ENCODE measurements at regions not wholly inside any gene's neighbourhood (a gene's known extent, or its start where the extent isn't known, plus 50 kb on each side); places are given as distances from the start of the nearest gene placed in this dataset.
"Not testable (repeated sequence)": the region's sequence is repeated elsewhere in the genome, so short reads cannot be mapped to it uniquely, and the experiment has no call there.

DNA sequence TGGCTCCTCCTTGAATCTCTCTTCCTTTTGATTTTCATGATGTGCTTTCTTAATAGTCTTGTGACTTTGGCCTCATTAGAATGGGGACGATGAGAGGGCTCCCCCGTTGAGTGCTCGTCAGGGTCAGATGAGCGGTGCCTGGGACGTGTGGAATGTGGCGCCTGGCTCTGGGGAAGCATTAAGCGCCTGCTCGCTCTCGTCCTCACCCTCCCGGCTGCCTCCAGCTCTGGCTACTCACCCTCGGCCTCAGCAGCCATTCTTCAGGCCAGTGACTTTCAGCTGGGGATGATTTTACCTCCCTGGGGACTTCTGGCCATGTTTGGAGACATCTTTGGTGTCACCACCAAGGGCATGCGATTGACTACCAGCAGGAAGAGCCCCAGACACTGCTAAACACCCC, 69.7 kb downstream of the RPS6KA4 start:
- Mint-ChIP-seq H3K27ac (no peak overlapping the region), H3K36me3 (no peaks in the 10 kb centered on the region), H3K9me3 (no peaks in the 10 kb centered on the region)
- ATAC-seq: no peak
- no peak for DNase-seq (ENCODE audit: low spot score in 2 of 2)

DNA sequence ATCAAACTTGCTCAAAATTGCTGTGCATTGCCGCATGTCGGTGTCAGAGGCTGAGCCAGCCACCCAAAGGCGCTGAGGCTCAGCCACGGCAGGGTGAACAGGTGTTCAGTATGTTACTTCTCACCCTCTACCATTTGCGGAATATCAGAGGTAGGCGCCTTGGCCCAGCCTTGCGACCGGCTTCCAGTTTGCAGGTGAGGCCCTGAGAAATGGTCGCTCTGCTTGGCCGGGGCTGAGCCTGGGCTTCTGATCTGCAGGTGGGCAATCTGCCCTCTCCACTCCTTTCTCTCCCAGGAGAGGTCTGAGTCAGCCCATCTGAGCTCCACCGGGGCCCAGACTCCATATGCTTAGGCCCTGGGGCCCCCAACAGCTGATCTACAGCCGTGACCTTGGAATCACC, 71.0 kb downstream of the RPS6KA4 start:
- no peaks in the 10 kb centered on the region for H3K36me3 Mint-ChIP-seq
- DNase-seq (ENCODE audit: low spot score in 2 of 2) (no peak), ATAC-seq (no peak)
- no peak overlapping the region for H3K27ac Mint-ChIP-seq
- H3K9me3 Mint-ChIP-seq: no peaks in the 10 kb centered on the region

GRCh38 chr11:64430645-64431044, 71.7 kb downstream of the RPS6KA4 start:
- no peak for ATAC-seq
- DNase-seq (ENCODE audit: low spot score in 2 of 2): no peak
- no peak overlapping the region for H3K27ac Mint-ChIP-seq
- H3K9me3 Mint-ChIP-seq: no peaks in the 10 kb centered on the region
- H3K36me3 Mint-ChIP-seq: no peaks in the 10 kb centered on the region

DNA sequence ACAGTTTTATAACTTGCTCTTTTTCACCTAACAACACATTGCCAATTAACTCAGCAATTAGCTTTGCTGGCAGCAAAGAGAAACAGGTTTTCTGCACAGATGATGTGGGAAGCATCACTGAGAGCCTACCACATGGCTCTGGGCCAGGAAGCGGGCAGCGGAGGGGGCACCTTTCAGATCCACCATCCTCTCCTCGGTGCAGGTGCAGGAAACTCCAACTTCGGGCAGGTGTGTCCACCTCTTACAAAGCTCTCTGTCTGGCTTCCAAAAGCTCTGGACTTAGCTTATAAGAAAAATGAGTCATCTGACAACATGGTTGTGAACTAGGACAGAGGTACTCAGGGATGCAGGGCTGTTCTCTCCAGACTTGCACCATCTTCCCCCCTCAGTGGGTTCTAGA, 77.0 kb downstream of the RPS6KA4 start:
- Mint-ChIP-seq H3K27ac (no peak overlapping the region), H3K36me3 (no peaks in the 10 kb centered on the region), H3K9me3 (no peaks in the 10 kb centered on the region)
- ATAC-seq: no peak
- no peak for DNase-seq (ENCODE audit: low spot score in 2 of 2)

DNA sequence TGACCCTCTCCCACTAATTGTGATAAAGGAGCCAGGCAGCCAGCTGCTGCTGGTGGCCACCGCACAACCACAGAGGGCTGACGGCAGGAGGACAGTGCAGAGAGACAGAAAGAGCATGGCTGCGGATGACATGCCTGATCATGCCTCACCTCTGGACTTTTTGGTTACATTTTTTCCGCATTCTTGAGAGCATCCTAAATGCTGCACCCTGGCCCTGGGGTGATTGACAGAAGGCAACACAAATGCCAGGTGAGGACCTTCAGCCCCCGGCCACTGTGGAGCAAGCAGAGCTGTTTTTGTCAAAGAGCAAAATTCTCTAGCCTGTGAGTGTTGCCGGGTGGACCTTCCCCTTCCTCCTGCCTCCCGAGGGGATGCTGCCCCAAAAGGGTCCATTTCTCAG, 78.5 kb downstream of the RPS6KA4 start:
- no peaks in the 10 kb centered on the region for H3K9me3 Mint-ChIP-seq
- DNase-seq (ENCODE audit: low spot score in 2 of 2) (no peak), ATAC-seq (no peak)
- H3K27ac Mint-ChIP-seq: peak overlapping the region in 1 of 2 donors; percentile 79
- H3K36me3 Mint-ChIP-seq: no peaks in the 10 kb centered on the region

DNA sequence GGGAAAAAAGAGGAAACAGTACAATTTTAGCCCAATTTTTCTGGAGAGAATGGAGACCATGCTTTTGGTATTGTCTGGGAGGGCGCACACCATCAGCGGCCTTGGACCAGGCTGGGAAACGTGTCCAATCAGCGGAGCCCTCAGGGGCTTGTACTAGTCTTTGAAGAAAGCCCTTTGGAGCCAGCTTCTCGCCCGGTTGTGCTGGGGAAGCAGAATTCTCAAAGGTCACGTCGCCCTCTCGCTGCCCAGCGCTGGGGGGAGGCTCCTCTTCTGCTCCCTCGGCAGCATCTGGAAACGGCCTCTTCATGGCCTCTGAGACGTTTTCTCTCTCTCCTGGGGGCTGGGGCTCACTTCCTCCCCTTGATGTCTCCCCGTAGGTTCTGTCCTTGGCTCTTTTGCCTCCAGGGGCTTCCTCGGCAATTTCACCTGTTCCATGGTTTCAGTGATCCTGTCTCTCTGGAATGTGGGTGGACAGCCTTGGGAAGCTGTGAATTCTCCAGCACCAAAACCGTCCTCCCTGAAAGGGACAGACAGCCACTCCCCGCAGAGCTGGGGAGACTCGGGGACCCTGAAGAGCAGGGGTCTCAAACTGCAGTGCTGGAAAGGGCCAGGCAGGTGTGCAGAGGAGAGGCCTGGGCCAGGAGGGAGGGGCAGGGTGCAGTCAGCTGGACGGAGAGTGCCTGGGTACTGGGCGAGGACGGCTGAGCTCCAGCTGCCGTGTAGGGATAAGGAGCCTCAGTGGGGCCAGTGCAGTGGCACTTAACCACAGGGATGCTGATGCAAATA, 80.2 kb downstream of the RPS6KA4 start:
- Mint-ChIP-seq H3K27ac (no peak overlapping the region), H3K9me3 (no peaks in the 10 kb centered on the region), H3K36me3 (no peaks in the 10 kb centered on the region)
- DNase-seq (ENCODE audit: low spot score in 2 of 2): no peak
- ATAC-seq: no peak

DNA sequence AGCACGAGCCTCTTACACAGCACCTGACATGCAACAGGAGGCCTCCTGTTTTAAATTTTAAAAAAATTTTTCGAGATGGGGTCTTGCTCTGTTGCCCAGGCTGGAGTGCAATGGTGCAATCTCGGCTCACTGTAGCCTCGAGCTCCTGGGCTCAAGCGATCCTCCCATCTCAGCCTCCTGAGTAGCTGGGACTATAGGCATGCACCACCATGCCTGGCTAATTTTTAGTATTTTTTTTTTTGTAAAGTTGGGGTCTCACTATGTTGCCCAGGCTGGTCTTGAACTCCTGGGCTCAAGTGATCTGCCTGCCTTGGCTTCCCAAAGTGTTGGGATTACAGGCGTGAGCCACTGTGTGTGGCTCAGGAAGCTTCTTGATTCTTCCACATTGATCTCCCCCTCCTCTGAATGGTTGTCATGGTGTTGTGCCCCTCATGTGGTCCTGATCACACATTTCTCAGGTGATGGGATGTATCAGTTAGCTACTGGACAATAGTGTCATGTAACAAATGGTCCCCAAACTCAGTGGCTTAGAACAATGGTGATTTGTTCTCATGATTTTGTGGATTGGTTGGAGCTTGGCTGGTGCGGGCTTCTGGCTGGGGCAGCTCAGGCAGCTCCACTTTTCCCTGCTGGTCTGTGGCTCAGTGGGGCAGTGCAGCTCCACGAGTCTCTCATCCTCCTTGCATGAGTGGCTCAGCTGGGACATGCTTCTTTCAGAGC, 81.0 kb downstream of the RPS6KA4 start:
- not testable (repeated sequence) for H3K27ac Mint-ChIP-seq; H3K36me3 Mint-ChIP-seq; H3K9me3 Mint-ChIP-seq; DNase-seq (ENCODE audit: low spot score in 2 of 2); ATAC-seq

DNA sequence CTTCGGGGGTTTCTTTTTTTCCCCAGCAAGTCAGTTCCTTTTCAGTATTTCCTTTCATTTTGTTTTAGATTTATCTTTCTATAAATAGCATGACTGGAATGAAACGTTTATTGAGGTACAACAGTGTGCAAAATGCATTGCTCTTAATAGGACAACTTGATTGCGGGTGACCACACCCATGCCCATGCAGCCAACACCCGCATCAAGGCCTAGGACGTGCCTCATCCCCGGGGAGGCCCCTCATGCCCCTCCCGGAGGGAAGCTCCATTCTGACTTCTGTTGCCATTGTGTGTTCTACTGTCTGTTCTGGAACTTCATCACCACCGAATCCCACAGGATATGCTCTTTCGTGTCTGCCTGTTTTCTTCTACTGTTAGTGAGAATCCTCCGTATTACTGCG, 82.2 kb downstream of the RPS6KA4 start:
- no peaks in the 10 kb centered on the region for H3K9me3 Mint-ChIP-seq
- ATAC-seq: no peak
- DNase-seq (ENCODE audit: low spot score in 2 of 2): no peak

GRCh38 chr11:64443001-64443400, 84.0 kb downstream of the RPS6KA4 start:
- DNase-seq (ENCODE audit: low spot score in 2 of 2) (no peak), ATAC-seq (no peak)
- no peak overlapping the region for H3K27ac Mint-ChIP-seq
- no peaks in the 10 kb centered on the region for H3K36me3 Mint-ChIP-seq
- H3K9me3 Mint-ChIP-seq: no peaks in the 10 kb centered on the region

More for the DNA sequence above, 82.2 kb downstream of the RPS6KA4 start:
- no peak overlapping the region for H3K27ac Mint-ChIP-seq
- no peaks in the 10 kb centered on the region for H3K36me3 Mint-ChIP-seq

GRCh38 chr11:64444838-64445441, 86.0 kb downstream of the RPS6KA4 start:
- ATAC-seq: no peak
- H3K27ac Mint-ChIP-seq: no peak overlapping the region
- no peak for DNase-seq (ENCODE audit: low spot score in 2 of 2)
- H3K9me3 Mint-ChIP-seq: no peaks in the 10 kb centered on the region
- H3K36me3 Mint-ChIP-seq: no peaks in the 10 kb centered on the region

GRCh38 chr11:64445651-64446050, 86.7 kb downstream of the RPS6KA4 start:
- Mint-ChIP-seq H3K36me3 (no peaks in the 10 kb centered on the region), H3K9me3 (no peaks in the 10 kb centered on the region), H3K27ac (no peak overlapping the region)
- no peak for ATAC-seq
- no peak for DNase-seq (ENCODE audit: low spot score in 2 of 2)

- no peak for ATAC-seq
- H3K27ac Mint-ChIP-seq: no peak overlapping the region
- no peak for DNase-seq (ENCODE audit: low spot score in 2 of 2)
- H3K9me3 Mint-ChIP-seq: no peaks in the 10 kb centered on the region
- H3K36me3 Mint-ChIP-seq: no peaks in the 10 kb centered on the region
These were observed 89.1 kb downstream of the RPS6KA4 start for GRCh38 chr11:64447831-64448598.

- Mint-ChIP-seq H3K36me3 (no peaks in the 10 kb centered on the region), H3K27ac (peak overlapping the region; percentile 1 to 36), H3K9me3 (no peaks in the 10 kb centered on the region)
- DNase-seq (ENCODE audit: low spot score in 2 of 2) (peak; percentile 78 to 86), ATAC-seq (peak; percentile 85 to 91)
These were observed 89.8 kb downstream of the RPS6KA4 start for GRCh38 chr11:64448599-64449380.

GRCh38 chr11:64449381-64450167, 90.6 kb downstream of the RPS6KA4 start:
- DNase-seq (ENCODE audit: low spot score in 2 of 2): peak; percentile 69 to 82
- H3K36me3 Mint-ChIP-seq: no peaks in the 10 kb centered on the region
- H3K9me3 Mint-ChIP-seq: no peaks in the 10 kb centered on the region
- peak; percentile 87 to 94 for ATAC-seq
- H3K27ac Mint-ChIP-seq: peak overlapping the region in 1 of 2 donors; percentile 1

GRCh38 chr11:64450168-64450560, 91.2 kb downstream of the RPS6KA4 start:
- H3K9me3 Mint-ChIP-seq: no peaks in the 10 kb centered on the region
- H3K36me3 Mint-ChIP-seq: no peaks in the 10 kb centered on the region
- ATAC-seq (no peak), DNase-seq (ENCODE audit: low spot score in 2 of 2) (no peak)
- H3K27ac Mint-ChIP-seq: no peak overlapping the region

GRCh38 chr11:64451856-64452255, 92.9 kb downstream of the RPS6KA4 start:
- ATAC-seq (no peak), DNase-seq (ENCODE audit: low spot score in 2 of 2) (no peak)
- Mint-ChIP-seq H3K9me3 (no peaks in the 10 kb centered on the region), H3K27ac (no peak overlapping the region), H3K36me3 (no peaks in the 10 kb centered on the region)
